HepG2 (cell line): ENCODE measurements at regions not wholly inside any gene's neighbourhood (a gene's known extent, or its start where the extent isn't known, plus 50 kb on each side); places are given as distances from the start of the nearest gene placed in this dataset.

Source experiments
- CTCF ChIP-seq: sonication (generic); formaldehyde crosslinking; IDR thresholded peaks from 2 replicates; pipeline ENCODE4 v1.5.0; 2020; ENCODE audit warnings: mild to moderate bottlenecking, missing genetic modification reagents, moderate library complexity
- EZH2 ChIP-seq: conservative IDR thresholded peaks from 2 replicates; pipeline ENCODE4 v1.6.1; 2012; ENCODE audit warnings: mild to moderate bottlenecking, low read depth, low read length, moderate library complexity
- FOSL1 ChIP-seq: sonication (generic); formaldehyde crosslinking; IDR thresholded peaks from 2 replicates; pipeline ENCODE4 v1.9.0; 2021; ENCODE audit warnings: missing genetic modification reagents, borderline replicate concordance
- JUN ChIP-seq: sonication (generic); formaldehyde crosslinking; IDR thresholded peaks from 2 replicates; pipeline ENCODE4 v1.4.0; 2020; ENCODE audit warnings: mild to moderate bottlenecking, missing genetic modification reagents
- MIXL1 ChIP-seq: IDR thresholded peaks from 2 replicates; pipeline ENCODE4 v1.6.1; 2016
- MYC ChIP-seq: sonication (generic); formaldehyde crosslinking; IDR thresholded peaks from 2 replicates; pipeline ENCODE4 v1.9.0; 2021; ENCODE audit warnings: missing genetic modification reagents, borderline replicate concordance
- POLR2A ChIP-seq, 2 experiments: IDR thresholded peaks; 2 replicates each; pipeline ENCODE4 v1.6.1; 2011; ENCODE audit warnings: low read depth in 2 of 2, low read length in 2 of 2, mild to moderate bottlenecking in 1 of 2, moderate library complexity in 1 of 2; ENCODE audit not compliant: insufficient read depth in 1 of 2
- SMAD3 ChIP-seq: sonication (generic); formaldehyde crosslinking; IDR thresholded peaks from 2 replicates; pipeline ENCODE4 v1.4.0; 2020; ENCODE audit warnings: missing genetic modification reagents
- TP53 ChIP-seq: sonication (generic); formaldehyde crosslinking; conservative IDR thresholded peaks from 2 replicates; pipeline ENCODE4 v1.4.0; 2020; ENCODE audit warnings: missing genetic modification reagents
- USF2 ChIP-seq, 2 experiments: sonication (generic) in 1 of 2; formaldehyde crosslinking in 1 of 2; IDR thresholded peaks; 2 replicates each; pipeline versions ENCODE4 v1.5.1 to v1.6.1; 2011 to 2020; ENCODE audit warnings: borderline replicate concordance in 1 of 2, low read depth in 1 of 2, low read length in 1 of 2, mild to moderate bottlenecking in 1 of 2, missing genetic modification reagents in 1 of 2, moderate library complexity in 1 of 2
- ZHX1 ChIP-seq: sonication (generic); formaldehyde crosslinking; IDR thresholded peaks from 2 replicates; pipeline ENCODE4 v1.8.1; 2022; ENCODE audit warnings: low read depth, mild to moderate bottlenecking, missing genetic modification reagents
- ZNF232 ChIP-seq: sonication (generic); formaldehyde crosslinking; IDR thresholded peaks from 2 replicates; pipeline ENCODE4 v1.4.0; 2020; ENCODE audit warnings: missing genetic modification reagents, borderline replicate concordance

GRCh38 chr10:127610816-127611215, 61.7 kb downstream of the NPS start:
- TF ChIP-seq USF2 (IDR thresholded peaks at IDR 0.05; ENCODE audit: low read depth, low read length), result no peak
- no peak for TF ChIP-seq USF2 (CRISPR knock-in tag; IDR thresholded peaks at IDR 0.05; ENCODE audit: borderline replicate concordance)
- TF ChIP-seq TP53 (CRISPR knock-in tag), result no peak
- TF ChIP-seq JUN (CRISPR knock-in tag), result no peak
- TF ChIP-seq MIXL1, result no peak
- no peak for TF ChIP-seq MYC (CRISPR knock-in tag)
- TF ChIP-seq ZNF232, result no peak
- no peak for TF ChIP-seq ZHX1
- no peak for TF ChIP-seq CTCF (CRISPR knock-in tag)
- no peak for TF ChIP-seq POLR2A (IDR thresholded peaks at IDR 0.05; ENCODE audit: insufficient read depth in 1 of 2, low read depth in 2 of 2, low read length in 2 of 2)
- no peak for TF ChIP-seq SMAD3 (CRISPR knock-in tag)
- no peak for TF ChIP-seq EZH2
- no peak for TF ChIP-seq FOSL1 (CRISPR knock-in tag)
